LNCaP clone FGC (cell line): ENCODE measurements at regions not wholly inside any gene's neighbourhood (a gene's known extent, or its start where the extent isn't known, plus 50 kb on each side); places are given as distances from the start of the nearest gene placed in this dataset.

ENCODE experiments used
- DNase-seq: peaks from one replicate; pipeline ENCODE4 v3.0.0-alpha.2; 2011; ENCODE audit warnings: low read depth
- H3K4me3 ChIP-seq: 2 replicates; pipeline ENCODE4 v1.5.1; 2011; ENCODE audit warnings: mild to moderate bottlenecking, low read depth, low read length, control low read depth
- TF ChIP-seq, protein P1 (sequence below): IDR thresholded peaks from 2 replicates; pipeline ENCODE4 v1.5.1; 2012; ENCODE audit warnings: mild to moderate bottlenecking; ENCODE audit not compliant: control insufficient read depth, insufficient read depth; ENCODE audit errors: extremely low read depth

DNA sequence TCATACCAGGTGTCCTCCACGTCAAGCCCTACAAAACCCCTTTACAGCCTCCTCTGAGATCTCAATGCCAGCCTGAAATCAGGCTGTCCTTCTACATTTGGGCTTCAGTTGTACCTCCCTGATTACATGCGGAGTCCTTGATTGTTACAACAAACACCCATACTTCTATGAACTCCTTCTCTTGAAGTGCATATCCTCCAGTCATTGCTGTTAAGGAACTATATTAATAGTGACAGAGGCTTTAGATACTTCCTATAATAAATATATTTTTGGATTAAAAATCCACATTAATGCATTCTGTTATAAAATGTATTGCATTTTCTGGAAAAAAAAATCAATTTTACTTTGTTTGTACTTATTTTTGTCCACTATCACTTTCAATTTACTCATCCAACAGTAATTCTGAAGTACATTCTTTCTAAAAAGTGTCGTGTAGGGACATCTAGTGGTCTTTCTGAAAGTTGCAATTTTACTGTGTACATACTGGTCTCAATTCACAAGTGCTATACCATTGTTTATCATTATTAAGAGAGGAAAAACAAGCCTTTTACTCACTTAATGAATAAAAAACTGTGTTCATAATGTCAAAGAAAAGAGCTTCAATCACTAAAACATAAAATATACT, 316.4 kb downstream of the DSEL start:
- DNase-seq = peak; percentile 39
- TF ChIP-seq, protein P1, sequence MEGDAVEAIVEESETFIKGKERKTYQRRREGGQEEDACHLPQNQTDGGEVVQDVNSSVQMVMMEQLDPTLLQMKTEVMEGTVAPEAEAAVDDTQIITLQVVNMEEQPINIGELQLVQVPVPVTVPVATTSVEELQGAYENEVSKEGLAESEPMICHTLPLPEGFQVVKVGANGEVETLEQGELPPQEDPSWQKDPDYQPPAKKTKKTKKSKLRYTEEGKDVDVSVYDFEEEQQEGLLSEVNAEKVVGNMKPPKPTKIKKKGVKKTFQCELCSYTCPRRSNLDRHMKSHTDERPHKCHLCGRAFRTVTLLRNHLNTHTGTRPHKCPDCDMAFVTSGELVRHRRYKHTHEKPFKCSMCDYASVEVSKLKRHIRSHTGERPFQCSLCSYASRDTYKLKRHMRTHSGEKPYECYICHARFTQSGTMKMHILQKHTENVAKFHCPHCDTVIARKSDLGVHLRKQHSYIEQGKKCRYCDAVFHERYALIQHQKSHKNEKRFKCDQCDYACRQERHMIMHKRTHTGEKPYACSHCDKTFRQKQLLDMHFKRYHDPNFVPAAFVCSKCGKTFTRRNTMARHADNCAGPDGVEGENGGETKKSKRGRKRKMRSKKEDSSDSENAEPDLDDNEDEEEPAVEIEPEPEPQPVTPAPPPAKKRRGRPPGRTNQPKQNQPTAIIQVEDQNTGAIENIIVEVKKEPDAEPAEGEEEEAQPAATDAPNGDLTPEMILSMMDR = peak; percentile 76
- no peak overlapping the region for H3K4me3 ChIP-seq

DNA sequence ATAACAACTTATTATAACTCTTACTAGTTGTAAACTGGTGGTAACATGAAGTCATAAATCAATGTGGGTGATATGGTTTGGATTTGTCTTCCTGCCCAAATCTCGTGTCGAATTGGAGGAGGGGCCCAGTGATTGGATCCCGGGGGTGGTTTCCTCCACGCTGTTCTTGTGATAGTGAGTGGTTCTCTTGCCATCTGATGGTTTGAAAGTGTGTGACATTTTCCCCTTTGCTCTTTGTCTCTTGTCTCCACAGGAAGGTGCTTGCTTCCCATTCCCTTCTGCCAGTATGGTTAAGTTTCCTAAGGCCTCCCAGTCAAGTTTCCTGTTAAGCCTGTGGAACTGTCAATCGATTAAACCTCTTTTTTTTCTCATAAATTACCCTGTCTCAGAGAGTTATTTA, 321.6 kb downstream of the DSEL start:
- TF ChIP-seq, protein P1 = no peak
- DNase-seq = no peak
- no peak overlapping the region for H3K4me3 ChIP-seq

DNA sequence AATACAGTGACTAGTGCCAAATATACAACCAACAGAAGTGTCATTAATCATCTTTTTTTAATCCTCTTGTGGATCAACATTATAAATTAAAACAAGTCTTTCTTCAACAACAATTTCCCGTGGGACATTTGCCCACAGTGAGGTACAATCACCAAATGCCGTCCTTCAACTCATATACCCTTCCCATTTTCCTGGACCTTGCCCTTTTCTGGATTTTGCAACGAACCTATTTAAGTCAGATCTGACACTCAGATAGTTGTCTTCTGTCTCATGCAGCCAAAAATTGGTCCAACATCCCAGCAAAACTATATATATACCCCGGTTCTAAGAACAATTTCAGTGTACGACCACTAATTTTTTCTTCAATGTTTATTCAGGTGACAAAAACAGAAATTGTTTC, 324.0 kb downstream of the DSEL start:
- TF ChIP-seq, protein P1 = no peak
- DNase-seq = no peak
- no peak overlapping the region for H3K4me3 ChIP-seq

DNA sequence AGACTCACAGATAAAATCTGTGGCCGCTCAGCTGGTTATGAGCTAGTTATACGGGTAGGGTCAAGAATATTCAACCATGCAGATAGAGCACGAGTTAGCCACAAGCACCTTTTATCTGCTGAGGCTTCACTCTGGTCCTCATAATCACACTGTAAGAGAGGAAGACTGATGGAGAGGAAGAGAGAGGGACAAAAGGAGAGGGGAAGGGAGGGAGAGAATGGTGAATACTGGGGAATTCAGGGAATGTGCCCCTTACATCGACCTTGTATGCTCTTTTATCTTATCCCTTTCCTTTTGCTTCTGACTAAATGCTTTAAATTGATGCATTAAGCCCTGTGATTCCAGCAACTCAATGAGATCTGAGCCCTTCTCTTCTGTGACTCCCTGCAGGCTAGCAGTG, 333.1 kb downstream of the DSEL start:
- no peak overlapping the region for H3K4me3 ChIP-seq
- TF ChIP-seq, protein P1 = no peak
- no peak for DNase-seq

DNA sequence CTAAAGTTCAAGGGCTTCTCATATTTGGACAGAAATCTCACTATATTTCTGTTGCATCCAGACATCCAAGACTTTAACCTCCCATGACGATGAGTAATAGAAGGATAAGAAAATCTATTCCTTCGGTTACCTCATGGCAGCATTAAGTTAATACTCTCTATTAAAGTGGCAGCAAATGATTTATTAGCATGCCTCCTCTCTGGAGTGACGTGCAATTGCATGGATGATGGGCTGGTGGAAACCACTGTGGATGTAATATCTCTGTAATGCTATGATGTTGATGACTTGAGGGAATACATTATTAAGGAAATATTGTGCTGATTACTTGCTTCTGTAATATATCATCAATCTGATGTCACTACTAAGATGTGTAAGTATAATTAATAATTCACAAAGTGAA, 336.8 kb downstream of the DSEL start:
- DNase-seq = no peak

DNA sequence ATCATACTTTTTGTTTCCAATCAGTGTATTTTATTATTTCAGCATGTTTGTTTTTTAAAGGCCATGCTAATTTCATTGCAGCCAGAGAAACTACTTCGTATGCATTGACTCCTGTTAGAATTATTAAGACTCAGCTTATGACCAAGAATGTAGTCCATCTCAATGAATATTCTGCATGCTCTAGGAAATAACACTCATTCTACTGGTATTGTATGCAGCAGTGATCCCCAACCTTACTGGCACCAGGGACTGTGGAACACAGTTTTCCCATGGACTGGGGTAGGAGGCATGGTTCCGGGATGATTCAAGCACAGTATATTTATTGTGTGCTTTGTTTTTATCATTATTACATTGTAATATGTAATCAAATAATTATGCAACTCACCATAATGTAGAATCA, 356.9 kb downstream of the DSEL start:
- H3K4me3 ChIP-seq = no peak overlapping the region
- TF ChIP-seq, protein P1 = no peak
- no peak for DNase-seq

More for the DNA sequence above, 336.8 kb downstream of the DSEL start:
- H3K4me3 ChIP-seq = no peak overlapping the region
- TF ChIP-seq, protein P1 = no peak

DNA sequence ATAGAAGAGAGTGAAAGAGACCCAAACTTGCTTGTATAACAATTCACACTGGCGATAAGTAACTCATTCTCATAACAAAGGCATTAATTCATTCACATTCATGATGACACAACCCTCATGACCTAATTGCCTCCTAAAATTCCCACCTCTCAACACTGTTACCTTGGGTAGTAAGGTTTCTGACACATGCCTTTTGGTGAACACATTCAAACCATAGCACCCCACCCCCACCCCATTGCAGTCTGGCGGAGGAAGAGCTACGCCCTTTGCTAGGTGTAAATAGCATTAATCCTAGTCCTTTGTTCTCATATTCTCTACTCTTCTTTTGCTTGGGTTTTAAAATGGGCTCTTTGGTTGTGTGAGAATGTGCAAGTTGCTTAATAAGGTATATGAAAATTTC, 361.5 kb downstream of the DSEL start:
- TF ChIP-seq, protein P1 = no peak
- no peak for DNase-seq
- no peak overlapping the region for H3K4me3 ChIP-seq
